ENCODE measurements at regions not wholly inside any gene's neighbourhood (a gene's known extent, or its start where the extent isn't known, plus 50 kb on each side); places are given as distances from the start of the nearest gene placed in this dataset.

DNA sequence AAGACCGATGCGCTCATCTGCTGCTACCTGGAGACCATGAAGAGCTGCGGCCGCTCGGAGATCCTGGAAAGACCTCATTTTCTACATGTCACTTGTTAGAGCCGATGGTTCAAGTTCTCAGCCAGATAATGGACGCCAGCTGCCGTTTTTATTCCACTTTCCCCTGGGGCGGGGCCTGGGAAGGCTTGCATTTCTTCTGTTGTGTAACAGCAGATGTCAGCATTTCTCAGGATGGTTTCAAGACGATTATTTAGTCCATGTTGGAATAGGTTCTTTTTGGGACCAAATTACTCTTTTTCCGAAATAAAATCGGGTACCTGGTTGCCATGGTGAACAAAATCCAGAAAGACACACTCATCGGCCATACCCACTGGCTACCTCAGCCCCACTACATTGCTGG is 1418.3 kb downstream of the CDH11 start:
- TF ChIP-seq CTCF (IDR thresholded peaks at IDR 0.05; ENCODE audit: insufficient read depth, low read length, severe bottlenecking): no peak
- H3K36me3 ChIP-seq (ENCODE audit: control insufficient read depth, insufficient read depth, low read length): no peaks in the 10 kb centered on the region
- no peak for DNase-seq (ENCODE audit: low read depth)
- H3K27me3 ChIP-seq (ENCODE audit: control insufficient read depth, insufficient read depth, low read length): no peaks in the 10 kb centered on the region
- no peak overlapping the region for H3K4me3 ChIP-seq (ENCODE audit: low read depth, low read length)
- FAIRE-seq: no peak

- no peaks in the 10 kb centered on the region for H3K36me3 ChIP-seq (ENCODE audit: control insufficient read depth, insufficient read depth, low read length)
- FAIRE-seq (no peak), DNase-seq (ENCODE audit: low read depth) (no peak)
- no peak overlapping the region for H3K4me3 ChIP-seq (ENCODE audit: low read depth, low read length)
- TF ChIP-seq CTCF (IDR thresholded peaks at IDR 0.05; ENCODE audit: insufficient read depth, low read length, severe bottlenecking): no peak
- no peaks in the 10 kb centered on the region for H3K27me3 ChIP-seq (ENCODE audit: control insufficient read depth, insufficient read depth, low read length)
Measured at GRCh38 chr16:63702981-63703590, 1418.8 kb downstream of the CDH11 start.

- DNase-seq (ENCODE audit: low read depth) (no peak), FAIRE-seq (no peak)
- Histone ChIP-seq H3K4me3 (ENCODE audit: low read depth, low read length) (no peak overlapping the region), H3K36me3 (ENCODE audit: control insufficient read depth, insufficient read depth, low read length) (no peaks in the 10 kb centered on the region), H3K27me3 (ENCODE audit: control insufficient read depth, insufficient read depth, low read length) (no peaks in the 10 kb centered on the region)
- no peak for TF ChIP-seq CTCF (IDR thresholded peaks at IDR 0.05; ENCODE audit: insufficient read depth, low read length, severe bottlenecking)
Measured at GRCh38 chr16:63697736-63698135, 1424.1 kb downstream of the CDH11 start.

DNA sequence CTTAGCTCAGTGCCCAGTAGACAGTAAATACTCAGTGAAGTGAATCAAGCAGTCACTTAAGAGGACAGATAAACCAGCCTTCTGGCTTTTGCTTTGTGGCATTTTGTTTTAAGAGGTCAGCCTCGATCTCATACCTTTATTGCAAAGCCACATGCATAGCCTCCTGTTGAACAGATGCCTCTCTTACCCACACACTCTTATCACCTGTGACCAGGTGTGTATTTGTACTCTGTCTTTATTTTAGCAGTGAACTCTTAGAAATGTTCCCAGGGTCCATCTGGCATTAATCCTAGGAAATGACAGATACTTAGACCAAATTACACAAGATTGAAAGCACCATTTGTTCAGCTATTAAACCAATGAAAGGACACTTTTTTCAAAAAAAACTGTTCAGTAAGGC is 1426.5 kb downstream of the CDH11 start:
- TF ChIP-seq CTCF (IDR thresholded peaks at IDR 0.05; ENCODE audit: insufficient read depth, low read length, severe bottlenecking): no peak
- FAIRE-seq (no peak), DNase-seq (ENCODE audit: low read depth) (no peak)
- no peaks in the 10 kb centered on the region for H3K36me3 ChIP-seq (ENCODE audit: control insufficient read depth, insufficient read depth, low read length)
- H3K4me3 ChIP-seq (ENCODE audit: low read depth, low read length): no peak overlapping the region
- H3K27me3 ChIP-seq (ENCODE audit: control insufficient read depth, insufficient read depth, low read length): no peaks in the 10 kb centered on the region

DNA sequence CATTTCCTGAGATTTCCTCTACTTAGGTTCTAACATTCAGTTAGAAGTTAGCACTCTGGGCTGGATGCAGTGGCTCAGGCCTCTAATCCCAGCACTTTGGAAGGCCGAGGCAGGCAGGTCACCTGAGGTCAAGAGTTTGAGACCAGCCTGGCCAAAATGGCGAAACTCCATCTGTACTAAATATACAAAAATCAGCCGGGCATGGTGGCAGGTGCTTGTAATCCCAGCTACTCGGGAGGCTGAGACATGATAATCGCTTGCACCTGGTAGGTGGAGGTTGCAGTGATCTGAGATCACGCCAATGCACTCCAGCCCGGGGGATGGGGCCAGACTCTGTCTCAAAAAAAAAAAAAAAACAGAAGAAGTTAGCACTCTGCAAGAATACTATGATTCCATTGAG is 1430.9 kb downstream of the CDH11 start:
- TF ChIP-seq CTCF (IDR thresholded peaks at IDR 0.05; ENCODE audit: insufficient read depth, low read length, severe bottlenecking): no peak
- Histone ChIP-seq H3K36me3 (ENCODE audit: control insufficient read depth, insufficient read depth, low read length) (no peaks in the 10 kb centered on the region), H3K4me3 (ENCODE audit: low read depth, low read length) (no peak overlapping the region), H3K27me3 (ENCODE audit: control insufficient read depth, insufficient read depth, low read length) (no peaks in the 10 kb centered on the region)
- DNase-seq (ENCODE audit: low read depth): no peak
- no peak for FAIRE-seq

DNA sequence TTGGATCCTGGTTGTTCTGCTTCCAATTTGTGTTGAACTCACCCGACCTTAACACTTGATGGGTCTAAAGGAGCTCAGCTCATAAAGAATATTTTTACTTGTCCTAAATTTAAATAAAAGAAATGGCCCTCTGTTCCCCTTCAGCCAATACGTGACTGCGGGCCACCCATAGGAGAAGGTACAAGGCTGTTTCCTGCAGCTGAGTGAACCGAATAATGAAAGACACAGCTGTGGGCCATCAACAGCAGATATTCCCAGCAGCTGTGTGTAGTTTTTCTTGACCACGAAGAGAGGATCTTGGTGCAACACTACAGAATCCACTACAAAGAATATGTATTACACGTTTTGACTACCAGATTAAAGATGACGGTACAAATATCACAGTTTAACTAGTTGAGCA is 1431.6 kb downstream of the CDH11 start:
- no peak for DNase-seq (ENCODE audit: low read depth)
- H3K4me3 ChIP-seq (ENCODE audit: low read depth, low read length): no peak overlapping the region
- H3K36me3 ChIP-seq (ENCODE audit: control insufficient read depth, insufficient read depth, low read length): no peaks in the 10 kb centered on the region
- FAIRE-seq: no peak
- no peak for TF ChIP-seq CTCF (IDR thresholded peaks at IDR 0.05; ENCODE audit: insufficient read depth, low read length, severe bottlenecking)
- H3K27me3 ChIP-seq (ENCODE audit: control insufficient read depth, insufficient read depth, low read length): no peaks in the 10 kb centered on the region

All from bronchial epithelial cell (primary cell).